Astrocyte of the cerebellum (primary cell): ENCODE measurements at regions not wholly inside any gene's neighbourhood (a gene's known extent, or its start where the extent isn't known, plus 50 kb on each side); places are given as distances from the start of the nearest gene placed in this dataset.
A peak's percentile ranks its signal among the peaks of the same experiment; 100 is the strongest.

Source experiments
- DNase-seq: peaks from one replicate; pipeline ENCODE4 v3.0.0-alpha.2; 2011; ENCODE audit warnings: low read depth
- H3K4me3 ChIP-seq: 2 replicates; pipeline ENCODE4 v1.5.1; 2011; ENCODE audit warnings: mild to moderate bottlenecking, low read depth, low read length, moderate library complexity
- CTCF ChIP-seq: IDR thresholded peaks from 2 replicates; pipeline ENCODE4 v1.5.1; 2012; ENCODE audit warnings: low read length, low read depth, moderate library complexity, mild to moderate bottlenecking; ENCODE audit errors: missing control alignments
- in situ Hi-C: cut with HindIII; loops from 2 replicates; pipeline ENCODE4 v1.10.0; 2017; ENCODE audit warnings: low sequenced_read_pairs

- no peak for TF ChIP-seq CTCF
- no peak overlapping the region for H3K4me3 ChIP-seq
- DNase-seq: no peak
- in situ Hi-C loops: no loop called here
These were observed 135.8 kb upstream of the APCDD1 start for GRCh38 chr18:10318691-10318970.

- no peak overlapping the region for H3K4me3 ChIP-seq
- no peak for DNase-seq
- in situ Hi-C loops: no loop called here
- TF ChIP-seq CTCF: no peak
These were observed 135.4 kb upstream of the APCDD1 start for GRCh38 chr18:10319026-10319425.

- no peak overlapping the region for H3K4me3 ChIP-seq
- in situ Hi-C loops: no loop called here
- no peak for DNase-seq
- no peak for TF ChIP-seq CTCF
These were observed 134.4 kb upstream of the APCDD1 start for GRCh38 chr18:10319914-10320600.

GRCh38 chr18:10320791-10321190 lies 133.6 kb upstream of the APCDD1 start:
- no peak overlapping the region for H3K4me3 ChIP-seq
- in situ Hi-C loops: no loop called here
- DNase-seq: peak; percentile 33
- TF ChIP-seq CTCF: no peak

GRCh38 chr18:10321576-10321975 lies 132.9 kb upstream of the APCDD1 start:
- TF ChIP-seq CTCF: no peak
- in situ Hi-C loops: no loop called here
- DNase-seq: no peak
- H3K4me3 ChIP-seq: no peak overlapping the region

GRCh38 chr18:10322004-10322403 lies 132.4 kb upstream of the APCDD1 start:
- no peak overlapping the region for H3K4me3 ChIP-seq
- in situ Hi-C loops: no loop called here
- TF ChIP-seq CTCF: no peak
- DNase-seq: no peak

- H3K4me3 ChIP-seq: no peak overlapping the region
- in situ Hi-C loops: no loop called here
- DNase-seq: no peak
- TF ChIP-seq CTCF: no peak
These were observed 132.0 kb upstream of the APCDD1 start for GRCh38 chr18:10322435-10322834.
